Heart right ventricle (tissue), 16 donors: ENCODE measurements at regions not wholly inside any gene's neighbourhood (a gene's known extent, or its start where the extent isn't known, plus 50 kb on each side); places are given as distances from the start of the nearest gene placed in this dataset.

Experiments used
- ATAC-seq, 8 donors: fragments of 200-7000 bp; cut with Tn5 transposase; one replicate each; pipeline ENCODE4 v1.9.1; 2020; ENCODE audit warnings: mild to moderate bottlenecking in 8 of 8, moderate library complexity in 8 of 8, moderate number of reproducible peaks in 1 of 8
- DNase-seq, 2 donors: peaks; one replicate each; pipeline ENCODE4 v3.0.0-alpha.2; 2020
- H3K27ac ChIP-seq, 10 donors: fragments of 200-600 bp; sonication (generic) in 2 of 10; one replicate each; pipeline versions ENCODE4 v1.5.0 to v1.8.0; 2020 to 2022; ENCODE audit warnings: mild to moderate bottlenecking in 3 of 10
- H3K27me3 ChIP-seq, 7 donors: fragments of 200-600 bp; one replicate each; pipeline ENCODE4 v1.8.0; 2021 to 2022; ENCODE audit warnings: mild to moderate bottlenecking in 2 of 7
- H3K36me3 ChIP-seq, 9 donors: fragments of 200-600 bp; sonication (generic) in 1 of 9; one replicate each; pipeline versions ENCODE4 v1.5.0 to v1.8.0; 2020 to 2022; ENCODE audit warnings: mild to moderate bottlenecking in 2 of 9
- H3K4me1 ChIP-seq, 9 donors: fragments of 200-600 bp; sonication (generic) in 1 of 9; one replicate each; pipeline versions ENCODE4 v1.5.0 to v1.8.0; 2020 to 2022; ENCODE audit warnings: mild to moderate bottlenecking in 4 of 9
- H3K4me3 ChIP-seq, 10 donors: fragments of 200-600 bp; sonication (generic) in 2 of 10; one replicate each; pipeline versions ENCODE4 v1.5.0 to v1.8.0; 2020 to 2022; ENCODE audit warnings: mild to moderate bottlenecking in 7 of 10, moderate library complexity in 2 of 10
- H3K9me3 ChIP-seq, 11 donors: fragments of 200-600 bp in 10 of 11; sonication (generic) in 2 of 11; one replicate each; pipeline versions ENCODE4 v1.5.0 to v1.8.0; 2013 to 2022; ENCODE audit warnings: mild to moderate bottlenecking in 2 of 11, control low read depth in 1 of 11, moderate library complexity in 1 of 11
- CTCF ChIP-seq, 9 donors: fragments of 200-600 bp; sonication (generic) in 2 of 9; IDR thresholded peaks; one replicate each; pipeline versions ENCODE4 v1.5.0 to v1.8.0; 2021 to 2022; ENCODE audit warnings: antibody characterized with exemption in 9 of 9, mild to moderate bottlenecking in 5 of 9, moderate library complexity in 1 of 9
- WGBS, 2 donors: extraction: QIAGEN DNeasy Blood & Tissue Kit; methylation state at CpG; one replicate each; pipeline ENCODE4 v1.1.7; 2013; ENCODE audit warnings: inconsistent platforms in 1 of 2; 5-methylcytosine and 5-hydroxymethylcytosine counted together
- intact Hi-C, 10 donors: fragments of 100-400 bp; cut with DNase I; formaldehyde crosslinking; loops; one replicate each; pipeline versions ENCODE4 v1.11.1 to v1.14.2; 2022
- donor health status: Arrhythmogenic right ventricular cardiomyopathy.
- donor health status: ischemic (EF 13 %, LVEDD 7.1; RV severe dilation, severe dysfunction).
- donor health status: healthy with polysubstance abuse.
- donor health status: DM: no; HTN: yes; CAD: no.
- donor health status: DM: no; HTN: no; CAD: no.
- donor health status: ischemic (EF 25% LVEDD 6.9; RV normal size, moderate dysfunction).
- donor health status: ischemic (EF 25% LVEDD 5.7; RV mildly dilated, moderate dysfunction).
- donor health status: healthy.
- donor health status: DM: yes; HTN: yes; CAD: no.
- donor health status: Ischemic cardiomyopathy.
- donor health status: ischemic (EF 35%, LVEDD 5.7; RV mildly dilated, moderate dysfunction).
- donor health status: nonischemic (EF 11% LVEDD 7.7; RV severe dilation, severe dysfunction).
- donor health status: DM: yes; HTN: yes; CAD: no.
- donor health status: PGD.
- donor health status: ischemic (EF 29% LVEDD 5.4; RV normal size, mild dysfunction).
- donor health status: nonischemic (EF 23%, LVEDD 6.1; RV moderate dilation, normal function).

GRCh38 chrX:22800806-22801205, 199.0 kb upstream of the DDX53 start:
- no peak overlapping the region for H3K4me3 ChIP-seq
- no peaks in the 10 kb centered on the region for H3K4me1 ChIP-seq
- no peak overlapping the region for H3K27ac ChIP-seq
- ATAC-seq: no peak
- no peaks in the 10 kb centered on the region for H3K36me3 ChIP-seq
- WGBS, 2 donors: 50 to 92% methylated on average over 1 of the region's 1 CpG
- intact Hi-C loops: no loop called here
- no peaks in the 10 kb centered on the region for H3K9me3 ChIP-seq
- no peak for DNase-seq
- TF ChIP-seq CTCF (IDR thresholded peaks at IDR 0.05): no peak
- no peaks in the 10 kb centered on the region for H3K27me3 ChIP-seq

- intact Hi-C loops: no loop called here
- no peak for DNase-seq
- Histone ChIP-seq H3K36me3 (no peaks in the 10 kb centered on the region), H3K4me1 (no peaks in the 10 kb centered on the region), H3K27me3 (no peaks in the 10 kb centered on the region), H3K4me3 (no peak overlapping the region), H3K9me3 (no peaks in the 10 kb centered on the region), H3K27ac (no peak overlapping the region)
- no peak for TF ChIP-seq CTCF (IDR thresholded peaks at IDR 0.05)
- ATAC-seq: no peak
- WGBS, 2 donors: 77 to 86% methylated on average over 1 of the region's 1 CpG
Observed at GRCh38 chrX:22803353-22803752, 196.4 kb upstream of the DDX53 start.

- no peak for ATAC-seq
- H3K27ac ChIP-seq: no peak overlapping the region
- 38 to 44% methylated on average over 2 of the region's 2 CpGs for WGBS, 2 donors
Observed at GRCh38 chrX:22810876-22811275, 188.9 kb upstream of the DDX53 start.

GRCh38 chrX:22818061-22818460, 181.7 kb upstream of the DDX53 start:
- TF ChIP-seq CTCF (IDR thresholded peaks at IDR 0.05): no peak
- H3K9me3 ChIP-seq: no peaks in the 10 kb centered on the region
- no peak overlapping the region for H3K4me3 ChIP-seq
- H3K27ac ChIP-seq: no peak overlapping the region
- ATAC-seq (no peak), DNase-seq (no peak)
- no peaks in the 10 kb centered on the region for H3K4me1 ChIP-seq
- H3K36me3 ChIP-seq: no peaks in the 10 kb centered on the region
- no peaks in the 10 kb centered on the region for H3K27me3 ChIP-seq
- intact Hi-C loops: no loop called here

More at GRCh38 chrX:22810876-22811275, 188.9 kb upstream of the DDX53 start:
- Histone ChIP-seq H3K4me3 (no peak overlapping the region), H3K36me3 (no peaks in the 10 kb centered on the region), H3K4me1 (no peaks in the 10 kb centered on the region), H3K9me3 (no peaks in the 10 kb centered on the region), H3K27me3 (no peaks in the 10 kb centered on the region)
- intact Hi-C loops: no loop called here
- DNase-seq: no peak
- TF ChIP-seq CTCF (IDR thresholded peaks at IDR 0.05): no peak

GRCh38 chrX:22855693-22856092, 144.1 kb upstream of the DDX53 start:
- peaks cover 0 to 5% (median 0%) of the 10 kb centered on the region in 7 donors for H3K27me3 ChIP-seq
- intact Hi-C loops: no loop called here
- H3K4me3 ChIP-seq: no peak overlapping the region
- H3K27ac ChIP-seq: no peak overlapping the region
- no peak for TF ChIP-seq CTCF (IDR thresholded peaks at IDR 0.05)
- no peaks in the 10 kb centered on the region for H3K4me1 ChIP-seq
- H3K36me3 ChIP-seq: no peaks in the 10 kb centered on the region
- DNase-seq (no peak), ATAC-seq (no peak)
- no peaks in the 10 kb centered on the region for H3K9me3 ChIP-seq
